Nephron (organoid): ENCODE measurements at regions not wholly inside any gene's neighbourhood (a gene's known extent, or its start where the extent isn't known, plus 50 kb on each side); places are given as distances from the start of the nearest gene placed in this dataset.

ENCODE experiments used
- H3K27ac Mint-ChIP-seq, 3 experiments: 2 replicates each; pipeline ENCODE4 v1.8.0; 2020; ENCODE audit warnings: mixed read lengths in 3 of 3, mild to moderate bottlenecking in 2 of 3, moderate library complexity in 1 of 3
- H3K27me3 Mint-ChIP-seq: 2 replicates; pipeline ENCODE4 v1.8.0; 2021; ENCODE audit warnings: low read depth, mild to moderate bottlenecking, moderate library complexity, mixed read lengths
- H3K36me3 Mint-ChIP-seq: 2 replicates; pipeline ENCODE4 v1.8.0; 2020; ENCODE audit warnings: low read depth, mixed read lengths
- H3K4me1 Mint-ChIP-seq: 2 replicates; pipeline ENCODE4 v1.8.0; 2020; ENCODE audit warnings: mixed read lengths
- H3K4me3 Mint-ChIP-seq, 3 experiments: 2 replicates each; pipeline ENCODE4 v1.8.0; 2020; ENCODE audit warnings: mild to moderate bottlenecking in 3 of 3, mixed read lengths in 3 of 3, moderate library complexity in 2 of 3
- H3K9me3 Mint-ChIP-seq: 2 replicates; pipeline ENCODE4 v1.8.0; 2020; ENCODE audit warnings: mixed read lengths
- TF ChIP-seq, protein P1 (sequence below), 3 experiments: fragments of 200-600 bp; sonication (generic); IDR thresholded peaks; one replicate each; pipeline ENCODE4 v1.5.0; 2021; ENCODE audit warnings: antibody characterized with exemption in 3 of 3; ENCODE audit not compliant: unreplicated experiment in 3 of 3

DNA sequence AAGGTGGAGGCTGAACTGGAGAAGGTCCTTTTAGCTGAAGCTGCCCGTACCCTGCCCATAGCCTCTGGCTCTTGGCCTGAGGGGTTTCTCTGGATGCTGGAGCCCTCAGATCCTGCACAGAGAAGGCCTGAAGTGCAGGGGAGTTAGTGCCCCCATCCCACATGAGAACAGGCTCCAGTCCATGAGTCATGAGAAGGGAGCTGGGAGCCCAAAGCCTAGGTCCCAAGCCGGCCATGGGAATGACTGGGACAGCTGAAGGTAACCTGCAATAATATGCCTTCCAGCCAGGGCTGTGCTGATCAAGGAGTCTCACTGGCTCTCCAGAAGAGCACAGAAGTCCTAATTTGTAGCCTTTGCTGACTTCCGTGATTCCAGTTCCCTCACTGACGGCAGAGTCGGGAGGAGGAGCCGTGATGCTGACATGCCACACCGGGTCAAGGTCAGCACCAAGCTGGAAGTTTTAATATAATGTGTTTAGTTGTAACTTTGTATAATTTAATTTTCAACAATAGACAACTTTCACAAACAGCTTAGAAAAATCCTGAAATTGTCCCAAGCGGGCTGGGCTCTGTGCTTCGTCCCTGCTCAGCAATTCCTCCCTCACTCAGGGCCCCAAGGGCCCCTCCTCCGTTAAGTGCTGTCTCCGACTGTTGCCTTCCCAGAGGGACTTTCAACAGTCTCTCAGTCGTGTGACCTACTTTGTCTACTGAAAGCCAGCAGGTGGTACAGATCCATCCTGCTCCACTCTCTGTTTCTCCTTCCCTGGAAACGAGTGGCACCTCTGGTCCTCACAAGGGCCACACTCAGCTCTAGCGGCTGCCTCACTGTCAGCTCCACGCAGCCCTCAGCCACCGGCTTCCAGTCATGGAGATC is 387.8 kb downstream of the GADD45G start:
- no peaks in the 10 kb centered on the region for H3K9me3 Mint-ChIP-seq

GRCh38 chr9:89993678-89994630 is 389.1 kb downstream of the GADD45G start:
- Mint-ChIP-seq H3K27ac (no peak overlapping the region), H3K36me3 (no peaks in the 10 kb centered on the region)
- TF ChIP-seq, protein P1, sequence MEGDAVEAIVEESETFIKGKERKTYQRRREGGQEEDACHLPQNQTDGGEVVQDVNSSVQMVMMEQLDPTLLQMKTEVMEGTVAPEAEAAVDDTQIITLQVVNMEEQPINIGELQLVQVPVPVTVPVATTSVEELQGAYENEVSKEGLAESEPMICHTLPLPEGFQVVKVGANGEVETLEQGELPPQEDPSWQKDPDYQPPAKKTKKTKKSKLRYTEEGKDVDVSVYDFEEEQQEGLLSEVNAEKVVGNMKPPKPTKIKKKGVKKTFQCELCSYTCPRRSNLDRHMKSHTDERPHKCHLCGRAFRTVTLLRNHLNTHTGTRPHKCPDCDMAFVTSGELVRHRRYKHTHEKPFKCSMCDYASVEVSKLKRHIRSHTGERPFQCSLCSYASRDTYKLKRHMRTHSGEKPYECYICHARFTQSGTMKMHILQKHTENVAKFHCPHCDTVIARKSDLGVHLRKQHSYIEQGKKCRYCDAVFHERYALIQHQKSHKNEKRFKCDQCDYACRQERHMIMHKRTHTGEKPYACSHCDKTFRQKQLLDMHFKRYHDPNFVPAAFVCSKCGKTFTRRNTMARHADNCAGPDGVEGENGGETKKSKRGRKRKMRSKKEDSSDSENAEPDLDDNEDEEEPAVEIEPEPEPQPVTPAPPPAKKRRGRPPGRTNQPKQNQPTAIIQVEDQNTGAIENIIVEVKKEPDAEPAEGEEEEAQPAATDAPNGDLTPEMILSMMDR (IDR thresholded peaks at IDR 0.05; ENCODE audit: unreplicated experiment in 3 of 3), result no peak

More for the DNA sequence above, 387.8 kb downstream of the GADD45G start:
- TF ChIP-seq, protein P1 (IDR thresholded peaks at IDR 0.05; ENCODE audit: unreplicated experiment in 3 of 3), result no peak
- Mint-ChIP-seq H3K4me1 (peaks cover 30% of the 10 kb centered on the region), H3K36me3 (no peaks in the 10 kb centered on the region), H3K27me3 (peaks cover 5% of the 10 kb centered on the region), H3K27ac (no peak overlapping the region), H3K4me3 (no peak overlapping the region)

GRCh38 chr9:89994988-89995613 is 390.3 kb downstream of the GADD45G start:
- peak overlapping the region in 2 of 3 experiments; percentile 31 to 47 for H3K27ac Mint-ChIP-seq
- no peaks in the 10 kb centered on the region for H3K36me3 Mint-ChIP-seq
- H3K27me3 Mint-ChIP-seq, result peaks cover 5% of the 10 kb centered on the region
- no peaks in the 10 kb centered on the region for H3K9me3 Mint-ChIP-seq
- no peak overlapping the region for H3K4me3 Mint-ChIP-seq
- peaks cover 36% of the 10 kb centered on the region for H3K4me1 Mint-ChIP-seq
- TF ChIP-seq, protein P1 (IDR thresholded peaks at IDR 0.05; ENCODE audit: unreplicated experiment in 3 of 3), result no peak

More at GRCh38 chr9:89993678-89994630, 389.1 kb downstream of the GADD45G start:
- Mint-ChIP-seq H3K4me1 (peaks cover 26% of the 10 kb centered on the region), H3K27me3 (peaks cover 5% of the 10 kb centered on the region), H3K4me3 (no peak overlapping the region), H3K9me3 (no peaks in the 10 kb centered on the region)

DNA sequence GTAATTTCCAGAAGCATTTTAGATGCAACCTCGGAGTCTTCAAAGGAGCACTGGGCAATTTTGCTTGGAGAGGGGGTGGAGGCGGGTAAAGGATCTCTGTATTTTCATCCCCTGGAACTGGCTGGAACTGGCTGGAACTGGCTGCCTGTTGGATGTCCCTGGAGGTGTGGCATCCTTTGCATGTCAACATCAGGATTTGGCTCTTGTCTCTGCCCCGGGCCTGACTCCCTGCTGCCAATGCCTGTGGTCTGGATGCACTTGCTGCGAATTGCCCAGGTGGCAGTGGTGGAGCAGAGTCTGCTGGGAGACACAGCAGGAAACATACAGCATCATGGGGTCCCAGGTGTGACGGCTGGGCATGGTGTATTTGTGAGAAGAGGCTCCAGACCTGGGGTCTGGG is 391.3 kb downstream of the GADD45G start:
- peaks cover 5% of the 10 kb centered on the region for H3K27me3 Mint-ChIP-seq
- peaks cover 40% of the 10 kb centered on the region for H3K4me1 Mint-ChIP-seq
- no peak overlapping the region for H3K4me3 Mint-ChIP-seq
- H3K27ac Mint-ChIP-seq, result peak overlapping the region in 2 of 3 experiments; percentile 31 to 47
- TF ChIP-seq, protein P1 (IDR thresholded peaks at IDR 0.05; ENCODE audit: unreplicated experiment in 3 of 3), result no peak
- no peaks in the 10 kb centered on the region for H3K36me3 Mint-ChIP-seq
- no peaks in the 10 kb centered on the region for H3K9me3 Mint-ChIP-seq

GRCh38 chr9:89996773-89997172 is 392.0 kb downstream of the GADD45G start:
- Mint-ChIP-seq H3K27ac (no peak overlapping the region), H3K36me3 (no peaks in the 10 kb centered on the region), H3K27me3 (peaks cover 2% of the 10 kb centered on the region), H3K4me3 (no peak overlapping the region), H3K9me3 (no peaks in the 10 kb centered on the region), H3K4me1 (peaks cover 44% of the 10 kb centered on the region)
- TF ChIP-seq, protein P1 (IDR thresholded peaks at IDR 0.05; ENCODE audit: unreplicated experiment in 3 of 3), result no peak
